GM23338 (cell line): ENCODE measurements at regions not wholly inside any gene's neighbourhood (a gene's known extent, or its start where the extent isn't known, plus 50 kb on each side); places are given as distances from the start of the nearest gene placed in this dataset.

ENCODE experiments used
- ATAC-seq: fragments of 200-7000 bp; cut with Tn5 transposase; 3 replicates; pipeline ENCODE4 v1.9.1; 2020
- DNase-seq: peaks from one replicate; pipeline ENCODE4 v3.0.0-alpha.2; 2015; ENCODE audit warnings: low spot score
- H2AFZ ChIP-seq: fragments of 200-600 bp; sonication (generic); 2 replicates; pipeline ENCODE4 v1.8.0; 2016; ENCODE audit warnings: antibody characterized with exemption, mild to moderate bottlenecking, moderate library complexity
- H3F3A ChIP-seq: fragments of 200-600 bp; sonication (generic); replicated peaks from 2 replicates; pipeline ENCODE4 v1.8.0; 2017; ENCODE audit warnings: antibody characterized with exemption, mixed run types, low read depth
- H3K27ac ChIP-seq: fragments of 200-600 bp; sonication (generic); 2 replicates; pipeline ENCODE4 v1.6.1; 2016; ENCODE audit warnings: low read depth
- H3K27me3 ChIP-seq: fragments of 200-600 bp; sonication (generic); 2 replicates; pipeline ENCODE4 v1.8.0; 2016; ENCODE audit warnings: mild to moderate bottlenecking, mixed run types, moderate library complexity; ENCODE audit not compliant: insufficient read depth
- H3K36me3 ChIP-seq: fragments of 200-600 bp; sonication (generic); 2 replicates; pipeline ENCODE4 v1.8.0; 2016; ENCODE audit warnings: mild to moderate bottlenecking; ENCODE audit not compliant: insufficient read depth
- H3K4me1 ChIP-seq: fragments of 200-600 bp; sonication (generic); 2 replicates; pipeline ENCODE4 v1.8.0; 2016; ENCODE audit warnings: mild to moderate bottlenecking, moderate library complexity; ENCODE audit not compliant: insufficient read depth
- H3K4me2 ChIP-seq: fragments of 200-600 bp; sonication (generic); 2 replicates; pipeline ENCODE4 v1.7.1; 2017; ENCODE audit warnings: mixed run types
- H3K4me3 ChIP-seq: fragments of 200-600 bp; sonication (generic); 2 replicates; pipeline ENCODE4 v1.6.1; 2016; ENCODE audit warnings: mixed run types
- H3K79me2 ChIP-seq: fragments of 200-600 bp; sonication (generic); replicated peaks from 2 replicates; pipeline ENCODE4 v1.8.0; 2017; ENCODE audit warnings: mild to moderate bottlenecking; ENCODE audit not compliant: insufficient read depth
- H3K9me2 ChIP-seq: fragments of 200-600 bp; sonication (generic); 2 replicates; pipeline ENCODE4 v1.8.0; 2017; ENCODE audit not compliant: insufficient read depth
- H4K20me1 ChIP-seq: fragments of 200-600 bp; sonication (generic); replicated peaks from 2 replicates; pipeline ENCODE4 v1.8.0; 2017; ENCODE audit warnings: mild to moderate bottlenecking; ENCODE audit not compliant: insufficient read depth
- H3K27ac Mint-ChIP-seq: 2 replicates; pipeline ENCODE4 v1.8.0; 2020; ENCODE audit warnings: inconsistent platforms, mild to moderate bottlenecking, moderate library complexity, mixed read lengths
- H3K27me3 Mint-ChIP-seq: 3 replicates; pipeline ENCODE4 v1.8.0; 2022; ENCODE audit warnings: low read depth, mild to moderate bottlenecking, moderate library complexity, mixed read lengths, inconsistent platforms; ENCODE audit not compliant: insufficient read depth, poor library complexity
- H3K36me3 Mint-ChIP-seq: 3 replicates; pipeline ENCODE4 v1.8.0; 2021; ENCODE audit warnings: low read depth, mild to moderate bottlenecking, inconsistent platforms, moderate library complexity, mixed read lengths
- H3K4me1 Mint-ChIP-seq: 3 replicates; pipeline ENCODE4 v1.8.0; 2020; ENCODE audit warnings: mild to moderate bottlenecking, inconsistent platforms, mixed read lengths
- H3K4me3 Mint-ChIP-seq: 3 replicates; pipeline ENCODE4 v1.8.0; 2021; ENCODE audit warnings: moderate library complexity, mild to moderate bottlenecking, inconsistent platforms, mixed read lengths
- H3K9me3 Mint-ChIP-seq: 3 replicates; pipeline ENCODE4 v1.8.0; 2020; ENCODE audit warnings: moderate library complexity, mild to moderate bottlenecking, inconsistent platforms, mixed read lengths
- CREB1 ChIP-seq: fragments of 250-450 bp; sonication (Bioruptor Pico); IDR thresholded peaks from 2 replicates; pipeline ENCODE4 v1.5.0; 2020; ENCODE audit warnings: low read depth, mild to moderate bottlenecking, moderate library complexity
- EZH2 ChIP-seq: fragments of 200-600 bp; sonication (generic); IDR thresholded peaks from one replicate; pipeline ENCODE4 v1.8.0; 2017; ENCODE audit warnings: antibody characterized with exemption, mild to moderate bottlenecking, low read depth; ENCODE audit not compliant: unreplicated experiment
- EZH2phosphoT487 ChIP-seq: fragments of 200-600 bp; sonication (generic); IDR thresholded peaks from one replicate; pipeline ENCODE4 v1.8.1; 2018; ENCODE audit warnings: antibody characterized with exemption; ENCODE audit not compliant: unreplicated experiment
- JUNB ChIP-seq: IDR thresholded peaks from one replicate; pipeline ENCODE4 v1.6.1; 2016; ENCODE audit warnings: antibody characterized with exemption; ENCODE audit not compliant: unreplicated experiment
- NANOG ChIP-seq: IDR thresholded peaks from 2 replicates; pipeline ENCODE4 v1.6.1; 2016; ENCODE audit warnings: antibody characterized with exemption, borderline replicate concordance
- POLR2AphosphoS5 ChIP-seq: IDR thresholded peaks from 2 replicates; pipeline ENCODE4 v1.6.1; 2016; ENCODE audit warnings: antibody characterized with exemption, low read depth
- STAT1 ChIP-seq: IDR thresholded peaks from one replicate; pipeline ENCODE4 v1.6.1; 2016; ENCODE audit warnings: antibody characterized with exemption; ENCODE audit not compliant: unreplicated experiment
- ZNF114 ChIP-seq: fragments of 250-450 bp; sonication (Bioruptor Pico); IDR thresholded peaks from 2 replicates; pipeline ENCODE4 v1.5.0; 2020; ENCODE audit warnings: mild to moderate bottlenecking, moderate library complexity
- ZNF331 ChIP-seq: fragments of 250-450 bp; sonication (Bioruptor Pico); IDR thresholded peaks from 2 replicates; pipeline ENCODE4 v1.5.0; 2020; ENCODE audit warnings: low read depth, mild to moderate bottlenecking, moderate library complexity
- TF ChIP-seq, protein P1 (sequence below): IDR thresholded peaks from one replicate; pipeline ENCODE4 v1.6.1; 2018; ENCODE audit warnings: antibody characterized with exemption; ENCODE audit not compliant: unreplicated experiment
- TF ChIP-seq, protein P2 (sequence below): IDR thresholded peaks from 2 replicates; pipeline ENCODE4 v1.6.1; 2016; ENCODE audit warnings: antibody characterized with exemption
- TF ChIP-seq, protein P3 (sequence below): fragments of 250-450 bp; sonication (Bioruptor Pico); IDR thresholded peaks from 2 replicates; pipeline ENCODE4 v1.5.0; 2020; ENCODE audit warnings: mild to moderate bottlenecking, moderate library complexity
- TF ChIP-seq, protein P4 (sequence below), 2 experiments: fragments of 200-600 bp in 1 of 2; sonication (generic) in 1 of 2; conservative IDR thresholded peaks; 2 replicates each; pipeline versions ENCODE4 v1.5.1 to v1.6.1; 2016 to 2017; ENCODE audit warnings: antibody characterized with exemption in 2 of 2, low read depth in 2 of 2, mild to moderate bottlenecking in 2 of 2, moderate library complexity in 1 of 2

DNA sequence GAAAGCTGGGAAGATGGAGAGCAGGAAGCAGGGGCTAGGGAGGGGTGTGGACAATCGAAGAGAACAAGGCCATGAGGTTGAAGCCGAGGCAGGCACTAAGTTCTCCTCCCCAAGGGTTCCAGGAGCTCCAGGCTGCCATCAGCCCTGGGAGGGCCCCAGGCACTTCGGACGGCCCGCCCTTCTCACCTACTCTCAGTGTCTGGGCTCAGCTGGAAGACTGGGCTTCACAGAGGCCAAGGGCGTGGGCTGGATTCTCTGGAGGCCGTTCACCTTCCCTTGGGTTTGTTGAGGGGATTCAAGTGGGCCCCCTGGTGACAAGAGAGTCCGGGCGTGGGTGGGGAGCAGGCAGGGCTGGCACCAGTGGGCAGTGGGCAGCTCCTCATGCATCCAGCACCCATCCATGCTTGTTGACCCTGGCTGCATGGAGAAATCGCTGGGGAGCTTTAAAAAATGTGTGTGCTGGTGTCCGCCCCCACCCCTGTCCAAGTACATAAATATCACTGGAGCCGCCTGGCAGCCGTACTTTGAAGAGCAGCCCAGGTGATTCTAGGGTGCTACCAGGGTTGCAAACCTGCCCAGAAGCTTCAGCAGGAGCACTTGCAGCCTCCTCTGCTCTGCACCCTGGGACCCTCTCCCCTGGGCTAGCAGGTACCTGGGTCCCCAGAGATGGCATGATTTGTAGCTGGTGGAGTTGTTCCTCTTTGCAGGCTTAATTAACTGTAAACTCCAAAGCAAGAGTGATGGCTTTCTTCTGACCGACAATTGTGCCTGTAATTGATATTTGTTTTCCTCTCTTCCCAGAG, 74.3 kb downstream of the RTL6 start:
- Histone ChIP-seq H3K4me3 (no peak overlapping the region), H3F3A (no peaks in the 10 kb centered on the region), H3K79me2 (no peaks in the 10 kb centered on the region), H3K4me1 (no peaks in the 10 kb centered on the region), H4K20me1 (no peaks in the 10 kb centered on the region), H3K27ac (no peak overlapping the region), H3K4me2 (no peak overlapping the region), H3K9me2 (no peaks in the 10 kb centered on the region), H3K36me3 (no peaks in the 10 kb centered on the region), H3K27me3 (no peaks in the 10 kb centered on the region), H2AFZ (no peak overlapping the region)
- DNase-seq (no peak), ATAC-seq (no peak)
- Mint-ChIP-seq H3K4me1 (peaks cover 14% of the 10 kb centered on the region), H3K4me3 (no peak overlapping the region), H3K9me3 (peaks cover 19% of the 10 kb centered on the region; the same call in 2 of the 3 replicates), H3K36me3 (peaks cover 6% of the 10 kb centered on the region; the same call in 1 of the 3 replicates), H3K27me3 (peaks cover 3% of the 10 kb centered on the region), H3K27ac (no peak overlapping the region)
- no peak for TF ChIP-seq ZNF114 (CRISPR knock-in tag)
- TF ChIP-seq, protein P1, sequence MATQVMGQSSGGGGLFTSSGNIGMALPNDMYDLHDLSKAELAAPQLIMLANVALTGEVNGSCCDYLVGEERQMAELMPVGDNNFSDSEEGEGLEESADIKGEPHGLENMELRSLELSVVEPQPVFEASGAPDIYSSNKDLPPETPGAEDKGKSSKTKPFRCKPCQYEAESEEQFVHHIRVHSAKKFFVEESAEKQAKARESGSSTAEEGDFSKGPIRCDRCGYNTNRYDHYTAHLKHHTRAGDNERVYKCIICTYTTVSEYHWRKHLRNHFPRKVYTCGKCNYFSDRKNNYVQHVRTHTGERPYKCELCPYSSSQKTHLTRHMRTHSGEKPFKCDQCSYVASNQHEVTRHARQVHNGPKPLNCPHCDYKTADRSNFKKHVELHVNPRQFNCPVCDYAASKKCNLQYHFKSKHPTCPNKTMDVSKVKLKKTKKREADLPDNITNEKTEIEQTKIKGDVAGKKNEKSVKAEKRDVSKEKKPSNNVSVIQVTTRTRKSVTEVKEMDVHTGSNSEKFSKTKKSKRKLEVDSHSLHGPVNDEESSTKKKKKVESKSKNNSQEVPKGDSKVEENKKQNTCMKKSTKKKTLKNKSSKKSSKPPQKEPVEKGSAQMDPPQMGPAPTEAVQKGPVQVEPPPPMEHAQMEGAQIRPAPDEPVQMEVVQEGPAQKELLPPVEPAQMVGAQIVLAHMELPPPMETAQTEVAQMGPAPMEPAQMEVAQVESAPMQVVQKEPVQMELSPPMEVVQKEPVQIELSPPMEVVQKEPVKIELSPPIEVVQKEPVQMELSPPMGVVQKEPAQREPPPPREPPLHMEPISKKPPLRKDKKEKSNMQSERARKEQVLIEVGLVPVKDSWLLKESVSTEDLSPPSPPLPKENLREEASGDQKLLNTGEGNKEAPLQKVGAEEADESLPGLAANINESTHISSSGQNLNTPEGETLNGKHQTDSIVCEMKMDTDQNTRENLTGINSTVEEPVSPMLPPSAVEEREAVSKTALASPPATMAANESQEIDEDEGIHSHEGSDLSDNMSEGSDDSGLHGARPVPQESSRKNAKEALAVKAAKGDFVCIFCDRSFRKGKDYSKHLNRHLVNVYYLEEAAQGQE, result no peak
- TF ChIP-seq EZH2, result no peak
- TF ChIP-seq, protein P2, sequence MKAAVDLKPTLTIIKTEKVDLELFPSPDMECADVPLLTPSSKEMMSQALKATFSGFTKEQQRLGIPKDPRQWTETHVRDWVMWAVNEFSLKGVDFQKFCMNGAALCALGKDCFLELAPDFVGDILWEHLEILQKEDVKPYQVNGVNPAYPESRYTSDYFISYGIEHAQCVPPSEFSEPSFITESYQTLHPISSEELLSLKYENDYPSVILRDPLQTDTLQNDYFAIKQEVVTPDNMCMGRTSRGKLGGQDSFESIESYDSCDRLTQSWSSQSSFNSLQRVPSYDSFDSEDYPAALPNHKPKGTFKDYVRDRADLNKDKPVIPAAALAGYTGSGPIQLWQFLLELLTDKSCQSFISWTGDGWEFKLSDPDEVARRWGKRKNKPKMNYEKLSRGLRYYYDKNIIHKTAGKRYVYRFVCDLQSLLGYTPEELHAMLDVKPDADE, result no peak
- TF ChIP-seq EZH2phosphoT487, result no peak
- TF ChIP-seq, protein P3, sequence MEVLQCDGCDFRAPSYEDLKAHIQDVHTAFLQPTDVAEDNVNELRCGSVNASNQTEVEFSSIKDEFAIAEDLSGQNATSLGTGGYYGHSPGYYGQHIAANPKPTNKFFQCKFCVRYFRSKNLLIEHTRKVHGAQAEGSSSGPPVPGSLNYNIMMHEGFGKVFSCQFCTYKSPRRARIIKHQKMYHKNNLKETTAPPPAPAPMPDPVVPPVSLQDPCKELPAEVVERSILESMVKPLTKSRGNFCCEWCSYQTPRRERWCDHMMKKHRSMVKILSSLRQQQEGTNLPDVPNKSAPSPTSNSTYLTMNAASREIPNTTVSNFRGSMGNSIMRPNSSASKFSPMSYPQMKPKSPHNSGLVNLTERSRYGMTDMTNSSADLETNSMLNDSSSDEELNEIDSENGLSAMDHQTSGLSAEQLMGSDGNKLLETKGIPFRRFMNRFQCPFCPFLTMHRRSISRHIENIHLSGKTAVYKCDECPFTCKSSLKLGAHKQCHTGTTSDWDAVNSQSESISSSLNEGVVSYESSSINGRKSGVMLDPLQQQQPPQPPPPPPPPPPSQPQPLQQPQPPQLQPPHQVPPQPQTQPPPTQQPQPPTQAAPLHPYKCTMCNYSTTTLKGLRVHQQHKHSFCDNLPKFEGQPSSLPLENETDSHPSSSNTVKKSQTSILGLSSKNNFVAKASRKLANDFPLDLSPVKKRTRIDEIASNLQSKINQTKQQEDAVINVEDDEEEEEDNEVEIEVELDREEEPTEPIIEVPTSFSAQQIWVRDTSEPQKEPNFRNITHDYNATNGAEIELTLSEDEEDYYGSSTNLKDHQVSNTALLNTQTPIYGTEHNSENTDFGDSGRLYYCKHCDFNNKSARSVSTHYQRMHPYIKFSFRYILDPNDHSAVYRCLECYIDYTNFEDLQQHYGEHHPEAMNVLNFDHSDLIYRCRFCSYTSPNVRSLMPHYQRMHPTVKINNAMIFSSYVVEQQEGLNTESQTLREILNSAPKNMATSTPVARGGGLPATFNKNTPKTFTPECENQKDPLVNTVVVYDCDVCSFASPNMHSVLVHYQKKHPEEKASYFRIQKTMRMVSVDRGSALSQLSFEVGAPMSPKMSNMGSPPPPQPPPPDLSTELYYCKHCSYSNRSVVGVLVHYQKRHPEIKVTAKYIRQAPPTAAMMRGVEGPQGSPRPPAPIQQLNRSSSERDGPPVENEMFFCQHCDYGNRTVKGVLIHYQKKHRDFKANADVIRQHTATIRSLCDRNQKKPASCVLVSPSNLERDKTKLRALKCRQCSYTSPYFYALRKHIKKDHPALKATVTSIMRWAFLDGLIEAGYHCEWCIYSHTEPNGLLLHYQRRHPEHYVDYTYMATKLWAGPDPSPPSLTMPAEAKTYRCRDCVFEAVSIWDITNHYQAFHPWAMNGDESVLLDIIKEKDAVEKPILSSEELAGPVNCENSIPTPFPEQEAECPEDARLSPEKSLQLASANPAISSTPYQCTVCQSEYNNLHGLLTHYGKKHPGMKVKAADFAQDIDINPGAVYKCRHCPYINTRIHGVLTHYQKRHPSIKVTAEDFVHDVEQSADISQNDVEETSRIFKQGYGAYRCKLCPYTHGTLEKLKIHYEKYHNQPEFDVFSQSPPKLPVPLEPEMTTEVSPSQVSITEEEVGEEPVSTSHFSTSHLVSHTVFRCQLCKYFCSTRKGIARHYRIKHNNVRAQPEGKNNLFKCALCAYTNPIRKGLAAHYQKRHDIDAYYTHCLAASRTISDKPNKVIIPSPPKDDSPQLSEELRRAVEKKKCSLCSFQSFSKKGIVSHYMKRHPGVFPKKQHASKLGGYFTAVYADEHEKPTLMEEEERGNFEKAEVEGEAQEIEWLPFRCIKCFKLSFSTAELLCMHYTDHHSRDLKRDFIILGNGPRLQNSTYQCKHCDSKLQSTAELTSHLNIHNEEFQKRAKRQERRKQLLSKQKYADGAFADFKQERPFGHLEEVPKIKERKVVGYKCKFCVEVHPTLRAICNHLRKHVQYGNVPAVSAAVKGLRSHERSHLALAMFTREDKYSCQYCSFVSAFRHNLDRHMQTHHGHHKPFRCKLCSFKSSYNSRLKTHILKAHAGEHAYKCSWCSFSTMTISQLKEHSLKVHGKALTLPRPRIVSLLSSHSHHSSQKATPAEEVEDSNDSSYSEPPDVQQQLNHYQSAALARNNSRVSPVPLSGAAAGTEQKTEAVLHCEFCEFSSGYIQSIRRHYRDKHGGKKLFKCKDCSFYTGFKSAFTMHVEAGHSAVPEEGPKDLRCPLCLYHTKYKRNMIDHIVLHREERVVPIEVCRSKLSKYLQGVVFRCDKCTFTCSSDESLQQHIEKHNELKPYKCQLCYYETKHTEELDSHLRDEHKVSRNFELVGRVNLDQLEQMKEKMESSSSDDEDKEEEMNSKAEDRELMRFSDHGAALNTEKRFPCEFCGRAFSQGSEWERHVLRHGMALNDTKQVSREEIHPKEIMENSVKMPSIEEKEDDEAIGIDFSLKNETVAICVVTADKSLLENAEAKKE (CRISPR knock-in tag), result no peak
- no peak for TF ChIP-seq STAT1
- TF ChIP-seq NANOG, result no peak
- TF ChIP-seq POLR2AphosphoS5, result no peak
- TF ChIP-seq CREB1 (CRISPR knock-in tag), result no peak
- no peak for TF ChIP-seq JUNB
- TF ChIP-seq, protein P4, sequence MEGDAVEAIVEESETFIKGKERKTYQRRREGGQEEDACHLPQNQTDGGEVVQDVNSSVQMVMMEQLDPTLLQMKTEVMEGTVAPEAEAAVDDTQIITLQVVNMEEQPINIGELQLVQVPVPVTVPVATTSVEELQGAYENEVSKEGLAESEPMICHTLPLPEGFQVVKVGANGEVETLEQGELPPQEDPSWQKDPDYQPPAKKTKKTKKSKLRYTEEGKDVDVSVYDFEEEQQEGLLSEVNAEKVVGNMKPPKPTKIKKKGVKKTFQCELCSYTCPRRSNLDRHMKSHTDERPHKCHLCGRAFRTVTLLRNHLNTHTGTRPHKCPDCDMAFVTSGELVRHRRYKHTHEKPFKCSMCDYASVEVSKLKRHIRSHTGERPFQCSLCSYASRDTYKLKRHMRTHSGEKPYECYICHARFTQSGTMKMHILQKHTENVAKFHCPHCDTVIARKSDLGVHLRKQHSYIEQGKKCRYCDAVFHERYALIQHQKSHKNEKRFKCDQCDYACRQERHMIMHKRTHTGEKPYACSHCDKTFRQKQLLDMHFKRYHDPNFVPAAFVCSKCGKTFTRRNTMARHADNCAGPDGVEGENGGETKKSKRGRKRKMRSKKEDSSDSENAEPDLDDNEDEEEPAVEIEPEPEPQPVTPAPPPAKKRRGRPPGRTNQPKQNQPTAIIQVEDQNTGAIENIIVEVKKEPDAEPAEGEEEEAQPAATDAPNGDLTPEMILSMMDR (conservative IDR thresholded peaks at IDR 0.05; ENCODE audit: low read depth in 2 of 2), result no peak
- TF ChIP-seq ZNF331 (CRISPR knock-in tag), result no peak
